Activated CD4-positive, alpha-beta T cell treated with anti-CD3 and anti-CD28 coated beads, Interleukin-2, amount 50 U/mL, for 24 hours (primary cell): ENCODE measurements at regions not wholly inside any gene's neighbourhood (a gene's known extent, or its start where the extent isn't known, plus 50 kb on each side); places are given as distances from the start of the nearest gene placed in this dataset.

Source experiments
- DNase-seq, 2 donors: peaks; one replicate each; pipeline ENCODE4 v3.0.0-alpha.2; 2020; ENCODE audit warnings: low read depth in 1 of 2, low spot score in 1 of 2

- no peak for DNase-seq
Measured at GRCh38 chr2:19749507-19749836, 152.3 kb downstream of the TTC32 start.

- no peak for DNase-seq
Measured at GRCh38 chr2:19748711-19749506, 152.9 kb downstream of the TTC32 start.

DNA sequence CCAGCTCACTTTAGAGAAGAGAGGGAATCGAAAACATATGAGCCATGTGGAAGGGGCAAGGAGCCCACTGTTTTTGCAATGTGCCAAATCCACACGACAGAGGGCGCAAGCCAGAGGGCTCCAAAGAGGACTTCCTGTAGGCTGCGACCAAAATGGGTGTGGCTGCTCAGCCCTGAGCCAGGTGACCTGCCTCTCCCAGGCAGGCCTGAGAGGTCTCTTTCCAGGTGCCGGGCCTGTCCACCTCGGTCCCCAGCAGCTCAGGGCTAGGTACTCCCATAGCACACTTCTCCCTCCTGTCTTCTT, 153.8 kb downstream of the TTC32 start:
- no peak for DNase-seq

GRCh38 chr2:19747310-19748072, 154.3 kb downstream of the TTC32 start:
- DNase-seq = no peak

DNA sequence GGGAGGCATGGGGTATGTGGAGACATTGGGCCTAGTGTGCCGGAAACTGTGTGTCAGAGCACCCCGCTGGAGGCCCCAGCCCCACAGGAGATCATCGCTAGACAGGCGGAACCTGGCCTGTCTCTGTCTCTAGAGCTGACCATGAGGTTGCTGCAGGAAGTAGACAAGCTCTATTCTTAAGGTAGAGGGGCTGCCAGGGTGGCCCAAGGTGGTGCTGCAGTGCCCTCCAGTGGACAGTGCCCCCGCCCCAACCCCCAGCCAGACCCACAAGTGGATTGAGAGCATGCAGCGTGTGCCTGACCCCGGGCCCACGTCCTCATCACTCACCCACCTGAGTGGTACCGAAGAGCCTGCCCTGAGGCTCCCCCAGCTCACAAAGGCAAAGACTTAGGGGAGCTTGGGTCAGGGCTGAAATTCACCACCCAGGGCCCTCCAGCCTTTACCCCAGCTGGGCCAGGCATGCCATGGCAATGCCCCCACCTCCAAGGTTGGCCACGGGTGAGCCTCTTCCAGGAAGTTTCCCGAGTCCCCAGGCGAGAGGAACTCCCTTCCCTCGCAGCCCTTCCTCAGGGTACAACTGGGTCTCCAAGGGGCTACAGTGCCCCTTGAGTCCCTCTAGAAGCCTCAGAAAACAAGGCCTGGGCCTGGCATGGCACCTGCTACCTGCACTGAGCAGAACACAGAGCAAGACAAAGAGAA, 155.0 kb downstream of the TTC32 start:
- DNase-seq = no peak

DNA sequence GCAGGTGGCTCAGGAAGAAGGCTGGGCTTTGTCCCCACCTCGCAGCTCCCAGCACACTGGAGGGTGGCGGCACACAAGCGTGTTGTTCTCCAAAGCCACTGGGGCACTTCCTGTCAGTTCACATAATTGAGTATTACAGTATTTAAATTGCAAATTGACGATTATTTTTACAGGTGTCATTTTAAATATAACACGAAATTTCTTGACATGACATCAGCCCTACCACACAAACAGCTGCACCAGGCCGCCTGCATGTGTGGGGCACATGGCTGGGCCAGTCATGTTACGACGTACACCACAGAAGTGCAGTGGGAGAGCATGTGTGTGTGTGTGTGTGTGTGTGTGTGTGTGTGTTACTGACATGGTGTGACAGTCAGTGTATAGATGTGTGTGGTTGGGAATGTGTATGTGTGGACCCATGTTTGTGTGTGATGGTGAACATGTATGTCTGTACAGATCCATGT, 155.6 kb downstream of the TTC32 start:
- no peak for DNase-seq

- DNase-seq = no peak
Measured at GRCh38 chr2:19745318-19746136, 156.3 kb downstream of the TTC32 start.

GRCh38 chr2:19744456-19745199, 157.2 kb downstream of the TTC32 start:
- DNase-seq = no peak

GRCh38 chr2:19743641-19744040, 158.1 kb downstream of the TTC32 start:
- no peak for DNase-seq

GRCh38 chr2:19742872-19743271, 158.9 kb downstream of the TTC32 start:
- no peak for DNase-seq

GRCh38 chr2:19739256-19739655, 162.5 kb downstream of the TTC32 start:
- DNase-seq = no peak

DNA sequence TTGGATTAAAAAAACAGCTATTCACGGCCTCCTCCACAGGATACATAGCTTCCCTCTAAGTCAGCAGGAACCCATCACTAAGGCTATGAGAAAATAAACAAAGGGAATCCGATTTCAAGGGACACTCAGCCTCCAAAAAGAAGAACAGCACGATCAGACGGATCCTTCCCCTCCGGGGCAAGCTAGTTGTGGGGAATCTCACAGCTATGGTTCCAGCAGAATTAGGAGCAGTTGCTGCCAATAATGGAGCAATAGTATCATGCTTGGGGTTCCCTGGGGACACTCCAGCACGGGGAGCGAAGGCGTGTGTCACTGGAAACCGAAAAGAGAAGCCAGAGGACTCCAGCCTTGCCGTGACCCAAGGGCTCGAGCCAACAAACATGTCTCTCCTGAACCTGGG, 163.1 kb downstream of the TTC32 start:
- DNase-seq = no peak

- DNase-seq = no peak
Measured at GRCh38 chr2:19736191-19736831, 165.5 kb downstream of the TTC32 start.

DNA sequence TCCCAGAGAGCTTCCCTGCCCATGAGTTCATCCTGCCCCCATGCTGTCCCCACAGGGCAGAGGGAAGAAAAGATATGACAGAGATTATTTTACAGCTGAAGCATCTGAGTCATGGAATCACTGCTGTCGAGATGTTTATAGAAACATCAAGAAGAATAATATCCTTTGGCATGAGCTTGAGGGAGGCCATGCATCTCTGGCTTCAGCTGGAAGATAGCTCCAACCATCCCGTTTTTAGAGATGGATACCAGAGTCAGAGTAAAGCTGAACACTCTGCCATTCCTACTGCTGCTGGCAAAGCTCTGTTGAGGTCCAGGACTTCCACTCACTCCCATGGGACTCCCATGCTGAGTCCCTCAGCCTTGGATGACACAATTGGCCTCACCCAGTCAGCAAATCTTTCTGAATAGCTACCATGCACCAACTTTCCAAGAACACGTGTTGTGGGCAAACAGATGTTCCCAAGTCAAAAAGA, 167.8 kb downstream of the TTC32 start:
- no peak for DNase-seq

- no peak for DNase-seq
Measured at GRCh38 chr2:19733390-19733789, 168.4 kb downstream of the TTC32 start.

- DNase-seq = no peak
Measured at GRCh38 chr2:19732255-19732654, 169.5 kb downstream of the TTC32 start.

DNA sequence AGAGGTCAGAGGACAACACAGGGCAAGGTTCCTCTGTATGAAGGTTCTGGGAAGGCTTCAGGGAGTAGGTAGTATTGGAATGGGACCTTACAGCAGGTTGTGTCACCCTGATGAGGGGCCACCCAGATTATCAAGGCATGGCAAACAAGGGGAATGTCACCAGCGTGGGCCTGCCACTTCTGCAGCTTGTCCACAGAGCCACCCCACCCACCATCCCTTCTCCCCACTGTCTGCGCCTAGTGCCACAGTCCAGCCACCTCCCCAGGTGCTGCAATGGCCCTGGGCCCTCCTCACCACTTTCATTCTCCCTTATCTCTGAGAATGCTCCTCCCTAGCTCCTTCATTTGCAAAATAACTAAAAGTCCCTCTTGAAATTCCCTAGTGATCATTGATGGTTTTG, 170.3 kb downstream of the TTC32 start:
- no peak for DNase-seq

DNA sequence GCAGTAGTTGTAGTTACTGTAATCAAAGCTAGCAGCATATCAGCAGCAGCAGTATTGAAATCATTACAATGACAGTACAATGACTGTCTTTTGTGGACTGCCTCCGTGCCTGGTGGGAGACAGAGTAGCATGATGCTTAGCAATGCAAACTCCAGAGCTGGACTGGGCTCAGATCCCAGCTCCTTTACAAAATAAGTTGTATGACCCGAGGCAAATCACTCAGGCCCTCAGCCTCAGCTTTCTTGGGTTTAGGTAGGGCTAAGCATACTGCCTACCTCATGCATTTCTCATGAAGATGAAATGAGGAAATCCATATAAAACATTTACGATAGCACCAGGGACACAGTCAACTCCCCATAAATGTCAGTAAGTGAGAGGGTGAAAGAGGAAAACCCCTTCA, 170.7 kb downstream of the TTC32 start:
- no peak for DNase-seq

- no peak for DNase-seq
Measured at GRCh38 chr2:19728125-19728524, 173.7 kb downstream of the TTC32 start.

- DNase-seq = no peak
Measured at GRCh38 chr2:19725392-19725791, 176.4 kb downstream of the TTC32 start.
